Panc1 (cell line): ENCODE measurements at regions not wholly inside any gene's neighbourhood (a gene's known extent, or its start where the extent isn't known, plus 50 kb on each side); places are given as distances from the start of the nearest gene placed in this dataset.

ENCODE experiments used
- ATAC-seq: fragments of 200-7000 bp; cut with Tn5 transposase; 2 replicates; pipeline ENCODE4 v1.9.1; 2020; ENCODE audit warnings: mild to moderate bottlenecking, moderate library complexity
- BruUV-seq: library from RNA; stranded (reverse); fragments of 400-500 nt; replicated peaks from 2 replicates; lab custom pipeline; 2021; lab: Mats Ljungman, UMichigan
- CTCF ChIA-PET: fragments of 300-600 bp; sonication (Branson Sonifier 250); formaldehyde crosslinking; loops from one replicate; lab custom pipeline; 2022; ENCODE audit warnings: antibody characterized with exemption; lab: Charles Lee
- POLR2A ChIA-PET: fragments of 300-600 bp; sonication (Branson Sonifier 250); formaldehyde crosslinking; loops from one replicate; lab custom pipeline; 2022; ENCODE audit warnings: antibody characterized with exemption; lab: Charles Lee
- DNase-seq: peaks from one replicate; pipeline ENCODE4 v3.0.0-alpha.2; 2010; ENCODE audit warnings: low read depth, low spot score
- H3K27ac ChIP-seq: 2 replicates; pipeline ENCODE4 v1.5.1; 2011; ENCODE audit warnings: mild to moderate bottlenecking, low read length, inconsistent platforms
- H3K27me3 ChIP-seq: fragments of 200-500 bp; sonication (Bioruptor generic); 2 replicates; pipeline ENCODE4 v1.6.0; 2014; ENCODE audit warnings: low read length, inconsistent platforms; ENCODE audit not compliant: control insufficient read depth, insufficient read depth
- H3K36me3 ChIP-seq: fragments of 200-500 bp; sonication (Bioruptor generic); 2 replicates; pipeline ENCODE4 v1.5.1; 2014; ENCODE audit warnings: inconsistent platforms, mild to moderate bottlenecking, low read length, moderate library complexity; ENCODE audit not compliant: control insufficient read depth, insufficient read depth
- H3K4me1 ChIP-seq: 2 replicates; pipeline ENCODE4 v1.5.1; 2011; ENCODE audit warnings: inconsistent platforms, mild to moderate bottlenecking, low read length, moderate library complexity; ENCODE audit not compliant: control insufficient read depth, insufficient read depth
- H3K4me3 ChIP-seq, 2 experiments: 2 replicates each; pipeline ENCODE4 v1.5.1; 2011 to 2012; ENCODE audit warnings: low read depth in 2 of 2, low read length in 2 of 2, mild to moderate bottlenecking in 2 of 2, inconsistent platforms in 1 of 2, moderate library complexity in 1 of 2
- H3K9me3 ChIP-seq: fragments of 200-500 bp; sonication (Bioruptor generic); 2 replicates; pipeline ENCODE4 v1.5.1; 2014; ENCODE audit warnings: low read depth, mild to moderate bottlenecking, inconsistent platforms, low read length, moderate library complexity; ENCODE audit not compliant: control insufficient read depth, insufficient read depth
- CTCF ChIP-seq: fragments of 450-650 bp; IDR thresholded peaks from 2 replicates; pipeline ENCODE4 v1.5.1; 2017; ENCODE audit warnings: mild to moderate bottlenecking
- POLR2AphosphoS5 ChIP-seq: IDR thresholded peaks from 2 replicates; pipeline ENCODE4 v1.6.1; 2012; ENCODE audit warnings: mild to moderate bottlenecking, low read depth, low read length, moderate library complexity
- SIN3A ChIP-seq: IDR thresholded peaks from 2 replicates; pipeline ENCODE4 v1.6.1; 2012; ENCODE audit warnings: low read depth, mild to moderate bottlenecking, low read length, moderate library complexity, borderline replicate concordance; ENCODE audit not compliant: insufficient read depth
- TCF7L2 ChIP-seq: IDR thresholded peaks from 2 replicates; pipeline ENCODE4 v1.6.1; 2011; ENCODE audit warnings: mild to moderate bottlenecking, low read depth, low read length, inconsistent platforms
- in situ Hi-C: cut with HindIII; loops from 2 replicates; pipeline ENCODE4 v1.10.0; 2016; ENCODE audit warnings: low sequenced_read_pairs, low pct_unique_long_range_greater_than_20kb
- intact Hi-C: fragments of 100-400 bp; cut with micrococcal nuclease; formaldehyde crosslinking; loops from one replicate; pipeline ENCODE4 v1.10.0; 2022; ENCODE audit not compliant: unreplicated experiment
- TF ChIP-seq, protein P1 (sequence below), 2 experiments: IDR thresholded peaks; 2 replicates each; pipeline ENCODE4 v1.6.1; 2011 to 2012; ENCODE audit warnings: low read depth in 2 of 2, control low read depth in 1 of 2, low read length in 1 of 2, mild to moderate bottlenecking in 1 of 2, moderate library complexity in 1 of 2; ENCODE audit not compliant: insufficient read depth in 1 of 2

- Histone ChIP-seq H3K4me3 (no peak overlapping the region), H3K4me1 (no peaks in the 10 kb centered on the region), H3K27ac (no peak overlapping the region), H3K27me3 (no peaks in the 10 kb centered on the region), H3K9me3 (peaks cover 2% of the 10 kb centered on the region; the same call in 1 of the 2 replicates), H3K36me3 (no peaks in the 10 kb centered on the region)
- no peak for TF ChIP-seq POLR2AphosphoS5
- TF ChIP-seq, protein P1, sequence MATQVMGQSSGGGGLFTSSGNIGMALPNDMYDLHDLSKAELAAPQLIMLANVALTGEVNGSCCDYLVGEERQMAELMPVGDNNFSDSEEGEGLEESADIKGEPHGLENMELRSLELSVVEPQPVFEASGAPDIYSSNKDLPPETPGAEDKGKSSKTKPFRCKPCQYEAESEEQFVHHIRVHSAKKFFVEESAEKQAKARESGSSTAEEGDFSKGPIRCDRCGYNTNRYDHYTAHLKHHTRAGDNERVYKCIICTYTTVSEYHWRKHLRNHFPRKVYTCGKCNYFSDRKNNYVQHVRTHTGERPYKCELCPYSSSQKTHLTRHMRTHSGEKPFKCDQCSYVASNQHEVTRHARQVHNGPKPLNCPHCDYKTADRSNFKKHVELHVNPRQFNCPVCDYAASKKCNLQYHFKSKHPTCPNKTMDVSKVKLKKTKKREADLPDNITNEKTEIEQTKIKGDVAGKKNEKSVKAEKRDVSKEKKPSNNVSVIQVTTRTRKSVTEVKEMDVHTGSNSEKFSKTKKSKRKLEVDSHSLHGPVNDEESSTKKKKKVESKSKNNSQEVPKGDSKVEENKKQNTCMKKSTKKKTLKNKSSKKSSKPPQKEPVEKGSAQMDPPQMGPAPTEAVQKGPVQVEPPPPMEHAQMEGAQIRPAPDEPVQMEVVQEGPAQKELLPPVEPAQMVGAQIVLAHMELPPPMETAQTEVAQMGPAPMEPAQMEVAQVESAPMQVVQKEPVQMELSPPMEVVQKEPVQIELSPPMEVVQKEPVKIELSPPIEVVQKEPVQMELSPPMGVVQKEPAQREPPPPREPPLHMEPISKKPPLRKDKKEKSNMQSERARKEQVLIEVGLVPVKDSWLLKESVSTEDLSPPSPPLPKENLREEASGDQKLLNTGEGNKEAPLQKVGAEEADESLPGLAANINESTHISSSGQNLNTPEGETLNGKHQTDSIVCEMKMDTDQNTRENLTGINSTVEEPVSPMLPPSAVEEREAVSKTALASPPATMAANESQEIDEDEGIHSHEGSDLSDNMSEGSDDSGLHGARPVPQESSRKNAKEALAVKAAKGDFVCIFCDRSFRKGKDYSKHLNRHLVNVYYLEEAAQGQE (IDR thresholded peaks at IDR 0.05; ENCODE audit: insufficient read depth in 1 of 2, low read depth in 2 of 2, low read length in 1 of 2) = no peak
- TF ChIP-seq CTCF = no peak
- TF ChIP-seq SIN3A = no peak
- no peak for TF ChIP-seq TCF7L2
- intact Hi-C loops = no loop called here
- ChIA-PET CTCF (no interaction called here), POLR2A (no interaction called here)
- no TSS peak for BruUV-seq
- ATAC-seq (no peak), DNase-seq (no peak)
- in situ Hi-C loops = no loop called here
Measured at GRCh38 chr6:140385679-140386078, 1011.2 kb upstream of the CITED2 start.

GRCh38 chr6:140382355-140382754 lies 1007.9 kb upstream of the CITED2 start:
- intact Hi-C loops = no loop called here
- Histone ChIP-seq H3K4me1 (no peaks in the 10 kb centered on the region), H3K27me3 (no peaks in the 10 kb centered on the region), H3K27ac (no peak overlapping the region), H3K4me3 (no peak overlapping the region), H3K9me3 (no peaks in the 10 kb centered on the region; the same call in 1 of the 2 replicates), H3K36me3 (no peaks in the 10 kb centered on the region)
- CTCF ChIA-PET = interaction anchor here (0.7 kb wide), 1 partner anchor 1565 kb away, joined by 3 read pairs; no protein-coding TSS in a partner anchor
- POLR2A ChIA-PET = no interaction called here
- BruUV-seq = no TSS peak
- in situ Hi-C loops = no loop called here
- no peak for TF ChIP-seq SIN3A
- no peak for TF ChIP-seq CTCF
- TF ChIP-seq TCF7L2 = no peak
- TF ChIP-seq, protein P1 (IDR thresholded peaks at IDR 0.05; ENCODE audit: insufficient read depth in 1 of 2, low read depth in 2 of 2, low read length in 1 of 2) = no peak
- no peak for TF ChIP-seq POLR2AphosphoS5
- ATAC-seq = no peak
- DNase-seq = no peak
